Liver (tissue), 8 donors: ENCODE measurements at regions not wholly inside any gene's neighbourhood (a gene's known extent, or its start where the extent isn't known, plus 50 kb on each side); places are given as distances from the start of the nearest gene placed in this dataset.

Source experiments
- DNase-seq: peaks from one replicate; pipeline ENCODE4 v3.0.0-alpha.2; 2017; ENCODE audit warnings: low spot score
- H3K27ac ChIP-seq, 2 donors: one replicate each; pipeline ENCODE4 v1.7.0; 2013; ENCODE audit warnings: inconsistent platforms in 2 of 2, low read length in 2 of 2, control low read depth in 1 of 2, low read depth in 1 of 2, mild to moderate bottlenecking in 1 of 2
- H3K27me3 ChIP-seq, 4 donors: one replicate each; pipeline versions ENCODE4 v1.6.1 to v1.7.0; 2013; ENCODE audit warnings: low read length in 3 of 4, inconsistent platforms in 1 of 4, mild to moderate bottlenecking in 1 of 4, moderate library complexity in 1 of 4; ENCODE audit not compliant: control insufficient read depth in 4 of 4, insufficient read depth in 4 of 4
- H3K36me3 ChIP-seq, 4 donors: one replicate each; pipeline versions ENCODE4 v1.6.1 to v1.7.0; 2013; ENCODE audit warnings: low read length in 3 of 4, mild to moderate bottlenecking in 3 of 4, low read depth in 1 of 4, moderate library complexity in 1 of 4; ENCODE audit not compliant: control insufficient read depth in 4 of 4, insufficient read depth in 3 of 4
- H3K4me1 ChIP-seq, 4 donors: one replicate each; pipeline versions ENCODE4 v1.6.1 to v1.7.0; 2013; ENCODE audit warnings: low read length in 3 of 4, mild to moderate bottlenecking in 3 of 4, moderate library complexity in 1 of 4; ENCODE audit not compliant: control insufficient read depth in 4 of 4, insufficient read depth in 4 of 4
- H3K4me3 ChIP-seq, 3 donors: one replicate each; pipeline versions ENCODE4 v1.6.1 to v1.7.0; 2013; ENCODE audit warnings: low read length in 3 of 3, control low read depth in 1 of 3, low read depth in 1 of 3, mild to moderate bottlenecking in 1 of 3
- H3K9ac ChIP-seq, 2 donors: one replicate each; pipeline ENCODE4 v1.7.0; 2013; ENCODE audit warnings: low read length in 2 of 2, mild to moderate bottlenecking in 2 of 2, moderate library complexity in 2 of 2, control low read depth in 1 of 2, low read depth in 1 of 2
- H3K9me3 ChIP-seq, 4 donors: one replicate each; pipeline versions ENCODE4 v1.6.1 to v1.7.0; 2013; ENCODE audit warnings: low read length in 3 of 4; ENCODE audit not compliant: control insufficient read depth in 4 of 4
- CTCF ChIP-seq: fragments of 150-350 bp; IDR thresholded peaks from 2 replicates; pipeline ENCODE4 v1.5.1; 2017; ENCODE audit warnings: improper control_type of control experiment, low read depth, low read length; ENCODE audit not compliant: missing input control
- EGR1 ChIP-seq, 2 donors: IDR thresholded peaks; 2 replicates each; pipeline ENCODE4 v1.6.1; 2016 to 2018; ENCODE audit warnings: antibody characterized with exemption in 2 of 2, low read depth in 2 of 2
- FOXA1 ChIP-seq: IDR thresholded peaks from 2 replicates; pipeline ENCODE4 v1.6.1; 2016; ENCODE audit warnings: antibody characterized with exemption
- GABPA ChIP-seq, 2 donors: IDR thresholded peaks in 1 of 2; conservative IDR thresholded peaks in 1 of 2; 2 replicates each; pipeline ENCODE4 v1.6.1; 2016; ENCODE audit warnings: antibody characterized with exemption in 2 of 2, mild to moderate bottlenecking in 1 of 2, moderate library complexity in 1 of 2
- HNF4A ChIP-seq, 2 donors: conservative IDR thresholded peaks; 2 replicates each; pipeline ENCODE4 v1.6.1; 2016; ENCODE audit warnings: antibody characterized with exemption in 2 of 2, mild to moderate bottlenecking in 2 of 2
- HNF4G ChIP-seq: IDR thresholded peaks from 2 replicates; pipeline ENCODE4 v1.6.1; 2016; ENCODE audit warnings: antibody characterized with exemption
- JUND ChIP-seq, 2 donors: IDR thresholded peaks; 2 replicates each; pipeline ENCODE4 v1.6.1; 2016; ENCODE audit warnings: antibody characterized with exemption in 2 of 2
- MAX ChIP-seq: IDR thresholded peaks from 2 replicates; pipeline ENCODE4 v1.6.1; 2016; ENCODE audit warnings: antibody characterized with exemption
- NR2F2 ChIP-seq: IDR thresholded peaks from 2 replicates; pipeline ENCODE4 v1.6.1; 2016; ENCODE audit warnings: antibody characterized with exemption
- RAD21 ChIP-seq, 2 donors: IDR thresholded peaks; 2 replicates each; pipeline ENCODE4 v1.6.1; 2016; ENCODE audit warnings: antibody characterized with exemption in 2 of 2, mild to moderate bottlenecking in 2 of 2
- TAF1 ChIP-seq: conservative IDR thresholded peaks from 2 replicates; pipeline ENCODE4 v1.6.1; 2016; ENCODE audit warnings: antibody characterized with exemption, mild to moderate bottlenecking
- YY1 ChIP-seq: IDR thresholded peaks from 2 replicates; pipeline ENCODE4 v1.6.1; 2016; ENCODE audit warnings: antibody characterized with exemption, mild to moderate bottlenecking
- WGBS: extraction: QIAGEN DNeasy Blood & Tissue Kit; methylation state at CpG from one replicate; pipeline ENCODE4 v1.1.7; 2013; 5-methylcytosine and 5-hydroxymethylcytosine counted together
- TF ChIP-seq, protein P1 (sequence below): IDR thresholded peaks from 2 replicates; pipeline ENCODE4 v1.6.1; 2016; ENCODE audit warnings: antibody characterized with exemption, mild to moderate bottlenecking
- donor health status: healthy.
- donor health status: healthy.
- donor health status: healthy.
- donor health status: healthy.
- donor health status: healthy.

DNA sequence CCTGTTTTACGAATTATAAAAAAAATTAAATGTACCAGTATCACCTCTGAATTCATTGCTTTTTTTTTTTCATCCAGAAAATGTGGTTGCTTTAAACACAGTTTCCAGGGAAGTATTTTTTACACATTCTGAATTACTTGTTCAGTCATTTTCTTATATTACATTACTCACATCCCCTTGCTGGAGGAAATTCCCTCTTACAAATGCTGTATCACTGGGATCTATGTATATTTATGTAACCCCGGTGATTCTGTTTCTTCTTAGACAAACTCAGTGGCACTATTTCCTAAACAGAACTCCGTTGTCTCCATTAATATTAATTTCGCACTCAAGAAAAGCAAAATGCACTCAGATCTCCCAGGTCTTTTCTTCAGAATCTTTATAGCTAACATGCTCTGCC is 1078.5 kb upstream of the ZEB2 start:
- Histone ChIP-seq H3K4me1 (no peaks in the 10 kb centered on the region), H3K9me3 (no peaks in the 10 kb centered on the region), H3K4me3 (no peak overlapping the region), H3K9ac (no peak overlapping the region), H3K27ac (no peak overlapping the region), H3K36me3 (no peaks in the 10 kb centered on the region), H3K27me3 (peaks cover 0 to 2% (median 0%) of the 10 kb centered on the region in 4 donors)
- 85% methylated on average over 4 of the region's 4 CpGs for WGBS
- DNase-seq: no peak
- no peak for TF ChIP-seq MAX
- TF ChIP-seq HNF4A (conservative IDR thresholded peaks at IDR 0.05): no peak
- TF ChIP-seq CTCF: no peak
- no peak for TF ChIP-seq HNF4G
- no peak for TF ChIP-seq YY1
- TF ChIP-seq RAD21 (IDR thresholded peaks at IDR 0.05): no peak
- no peak for TF ChIP-seq EGR1 (IDR thresholded peaks at IDR 0.05; ENCODE audit: low read depth in 2 of 2)
- TF ChIP-seq, protein P1, sequence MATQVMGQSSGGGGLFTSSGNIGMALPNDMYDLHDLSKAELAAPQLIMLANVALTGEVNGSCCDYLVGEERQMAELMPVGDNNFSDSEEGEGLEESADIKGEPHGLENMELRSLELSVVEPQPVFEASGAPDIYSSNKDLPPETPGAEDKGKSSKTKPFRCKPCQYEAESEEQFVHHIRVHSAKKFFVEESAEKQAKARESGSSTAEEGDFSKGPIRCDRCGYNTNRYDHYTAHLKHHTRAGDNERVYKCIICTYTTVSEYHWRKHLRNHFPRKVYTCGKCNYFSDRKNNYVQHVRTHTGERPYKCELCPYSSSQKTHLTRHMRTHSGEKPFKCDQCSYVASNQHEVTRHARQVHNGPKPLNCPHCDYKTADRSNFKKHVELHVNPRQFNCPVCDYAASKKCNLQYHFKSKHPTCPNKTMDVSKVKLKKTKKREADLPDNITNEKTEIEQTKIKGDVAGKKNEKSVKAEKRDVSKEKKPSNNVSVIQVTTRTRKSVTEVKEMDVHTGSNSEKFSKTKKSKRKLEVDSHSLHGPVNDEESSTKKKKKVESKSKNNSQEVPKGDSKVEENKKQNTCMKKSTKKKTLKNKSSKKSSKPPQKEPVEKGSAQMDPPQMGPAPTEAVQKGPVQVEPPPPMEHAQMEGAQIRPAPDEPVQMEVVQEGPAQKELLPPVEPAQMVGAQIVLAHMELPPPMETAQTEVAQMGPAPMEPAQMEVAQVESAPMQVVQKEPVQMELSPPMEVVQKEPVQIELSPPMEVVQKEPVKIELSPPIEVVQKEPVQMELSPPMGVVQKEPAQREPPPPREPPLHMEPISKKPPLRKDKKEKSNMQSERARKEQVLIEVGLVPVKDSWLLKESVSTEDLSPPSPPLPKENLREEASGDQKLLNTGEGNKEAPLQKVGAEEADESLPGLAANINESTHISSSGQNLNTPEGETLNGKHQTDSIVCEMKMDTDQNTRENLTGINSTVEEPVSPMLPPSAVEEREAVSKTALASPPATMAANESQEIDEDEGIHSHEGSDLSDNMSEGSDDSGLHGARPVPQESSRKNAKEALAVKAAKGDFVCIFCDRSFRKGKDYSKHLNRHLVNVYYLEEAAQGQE: no peak
- TF ChIP-seq GABPA (IDR thresholded peaks at IDR 0.05 in 1 of 2, conservative IDR thresholded peaks at IDR 0.05 in 1 of 2): no peak
- no peak for TF ChIP-seq FOXA1

DNA sequence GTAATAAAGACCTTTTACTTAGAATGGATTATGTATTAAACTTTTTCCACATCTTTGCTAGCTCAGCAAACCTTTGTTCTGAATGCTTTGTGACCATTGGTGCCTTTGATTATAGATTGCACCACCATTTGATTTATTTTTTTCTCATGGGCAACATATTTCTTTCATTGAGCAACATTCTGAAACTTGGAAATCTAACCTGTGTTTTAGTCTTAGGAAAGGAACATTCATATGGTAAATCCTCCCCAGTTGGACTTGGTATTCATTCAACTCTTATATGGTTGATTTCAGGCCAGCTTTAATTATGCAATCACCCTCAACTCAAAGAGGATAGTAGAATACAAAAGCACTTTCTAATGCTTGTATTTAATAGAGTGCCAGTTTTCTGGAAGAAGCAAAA is 1077.9 kb upstream of the ZEB2 start:
- Histone ChIP-seq H3K9me3 (no peaks in the 10 kb centered on the region), H3K27ac (no peak overlapping the region), H3K27me3 (no peaks in the 10 kb centered on the region), H3K36me3 (no peaks in the 10 kb centered on the region), H3K4me3 (no peak overlapping the region), H3K4me1 (no peaks in the 10 kb centered on the region), H3K9ac (no peak overlapping the region)
- no peak for DNase-seq
- TF ChIP-seq JUND (IDR thresholded peaks at IDR 0.05) (no peak), CTCF (no peak), GABPA (IDR thresholded peaks at IDR 0.05 in 1 of 2, conservative IDR thresholded peaks at IDR 0.05 in 1 of 2) (no peak), NR2F2 (no peak), HNF4A (conservative IDR thresholded peaks at IDR 0.05) (no peak), EGR1 (IDR thresholded peaks at IDR 0.05; ENCODE audit: low read depth in 2 of 2) (no peak), FOXA1 (no peak), HNF4G (no peak), TAF1 (no peak), RAD21 (IDR thresholded peaks at IDR 0.05) (no peak)
- TF ChIP-seq, protein P1: no peak
